ENCODE measurements at regions not wholly inside any gene's neighbourhood (a gene's known extent, or its start where the extent isn't known, plus 50 kb on each side); places are given as distances from the start of the nearest gene placed in this dataset.

- TF ChIP-seq CTCF (IDR thresholded peaks at IDR 0.05; ENCODE audit: control extremely low read depth in 1 of 3, insufficient read depth in 1 of 3, low read depth in 1 of 3, low read length in 3 of 3) (no peak), EP300 (IDR thresholded peaks at IDR 0.05; ENCODE audit: borderline replicate concordance in 1 of 2, low read depth in 2 of 2, low read length in 2 of 2) (no peak), POLR2A (IDR thresholded peaks at IDR 0.05; ENCODE audit: control extremely low read depth in 1 of 2, low read depth in 2 of 2, low read length in 2 of 2) (no peak), EGR1 (IDR thresholded peaks at IDR 0.05; ENCODE audit: borderline replicate concordance, low read depth, low read length) (no peak), POLR2AphosphoS5 (IDR thresholded peaks at IDR 0.05; ENCODE audit: low read depth, low read length) (no peak)
Observed at GRCh38 chr22:26792522-26792921, 135.1 kb downstream of the MIAT start.

Data from H1 (cell line).